HPDE6-E6E7 (cell line): ENCODE measurements at regions not wholly inside any gene's neighbourhood (a gene's known extent, or its start where the extent isn't known, plus 50 kb on each side); places are given as distances from the start of the nearest gene placed in this dataset.

ENCODE experiments used
- DNase-seq: peaks from one replicate; pipeline ENCODE4 v3.0.0; 2011; ENCODE audit warnings: missing footprints; ENCODE audit errors: extremely low spot score

DNA sequence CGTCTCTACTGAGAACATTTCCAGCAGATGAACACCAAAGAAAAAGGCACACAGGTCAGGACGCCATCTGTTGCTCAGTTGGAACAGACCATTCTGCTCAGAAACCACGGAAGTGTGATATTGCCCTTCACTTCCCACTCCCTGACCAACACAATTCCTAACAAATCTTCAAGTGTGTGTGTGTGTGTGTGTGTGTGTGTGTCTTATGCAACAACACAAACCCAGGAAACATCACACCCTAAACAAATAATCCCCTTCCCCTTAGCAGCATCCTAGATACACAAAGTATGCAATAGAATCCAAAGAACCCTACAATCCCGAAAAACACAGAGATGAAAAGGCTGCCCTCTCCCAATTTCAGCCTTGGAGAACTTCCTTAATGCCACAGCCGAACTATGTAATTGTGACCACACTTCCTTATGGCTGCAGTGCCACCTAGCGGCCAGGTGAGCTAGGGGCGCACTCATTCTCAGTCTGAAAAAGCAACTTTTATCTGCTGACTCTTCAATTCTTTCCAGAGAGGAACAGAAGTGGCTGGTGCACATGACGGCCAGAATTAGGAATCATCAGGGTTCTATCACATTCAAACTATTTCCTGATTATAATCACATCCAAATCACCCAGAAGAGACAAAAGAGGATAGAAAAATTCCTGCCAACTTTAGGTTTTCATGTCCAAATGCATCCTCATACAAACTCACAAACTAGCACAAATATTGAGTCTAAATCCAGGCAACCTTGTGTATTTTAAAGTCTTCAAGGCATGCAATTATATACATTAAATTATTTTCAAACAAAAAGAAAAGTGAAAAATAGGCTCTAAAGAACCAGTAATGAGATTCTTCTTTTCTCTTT is 164.9 kb downstream of the DHX15 start:
- peak; percentile 63 for DNase-seq

DNA sequence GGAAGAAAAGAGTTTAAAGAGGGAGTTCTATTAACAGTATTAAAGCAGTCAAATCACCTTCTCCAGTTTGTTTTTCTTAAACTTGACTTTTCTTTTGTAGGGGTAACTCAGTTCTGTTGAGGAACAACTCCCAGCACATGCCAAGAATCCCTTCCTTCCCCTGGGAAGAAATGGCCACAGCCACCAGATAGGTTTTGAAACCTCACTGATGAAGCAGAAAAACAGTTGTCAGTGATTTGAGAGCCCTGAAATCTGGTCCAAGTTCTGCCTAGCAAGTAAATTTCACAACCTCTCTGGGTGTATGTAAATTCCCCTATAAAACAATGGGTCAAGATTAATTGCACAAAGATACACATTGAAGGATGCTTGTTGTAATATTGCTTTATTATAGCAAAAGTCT is 167.1 kb downstream of the DHX15 start:
- DNase-seq: no peak

DNA sequence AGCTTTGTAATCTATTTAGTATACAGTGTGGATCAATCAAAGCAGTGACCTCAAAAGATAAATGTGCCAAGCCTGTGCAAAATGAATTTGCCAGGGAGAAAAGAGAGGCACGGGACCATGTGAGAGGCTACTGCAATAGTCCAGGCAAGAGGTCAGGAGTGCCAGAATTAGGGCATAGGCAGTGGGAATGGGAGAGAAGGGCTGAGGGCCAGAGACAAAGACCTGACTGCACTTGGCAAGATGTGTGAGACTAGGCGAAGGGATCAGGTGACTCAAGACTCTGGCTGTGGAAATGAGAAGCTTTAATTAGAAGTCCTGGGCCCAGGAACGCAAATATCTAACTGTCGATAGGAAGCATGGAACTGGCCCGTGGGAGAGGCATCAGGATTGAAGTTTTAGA is 168.1 kb downstream of the DHX15 start:
- no peak for DNase-seq

DNA sequence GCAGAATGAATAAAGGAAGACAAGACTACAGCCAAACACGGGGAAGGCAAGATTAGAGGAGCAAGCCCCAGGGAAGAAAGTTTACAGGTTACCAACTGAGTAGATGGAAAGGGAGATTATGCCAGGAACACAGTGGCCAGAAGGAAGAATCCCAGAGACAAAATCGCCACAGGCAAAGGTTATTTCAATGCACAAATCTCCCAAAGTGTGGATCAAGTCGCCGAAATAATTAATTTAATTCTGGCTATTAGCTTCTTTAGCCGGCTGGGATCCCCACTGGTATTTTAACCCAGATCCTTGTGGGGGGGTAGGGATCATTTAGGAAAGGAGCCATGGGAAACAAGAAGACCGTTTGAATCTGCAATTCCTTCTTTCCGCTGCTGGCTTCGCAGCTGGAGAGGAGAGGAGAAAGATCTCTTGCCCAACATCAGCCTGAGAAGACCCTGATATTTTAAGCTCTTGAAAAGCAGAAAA is 171.0 kb downstream of the DHX15 start:
- no peak for DNase-seq

DNA sequence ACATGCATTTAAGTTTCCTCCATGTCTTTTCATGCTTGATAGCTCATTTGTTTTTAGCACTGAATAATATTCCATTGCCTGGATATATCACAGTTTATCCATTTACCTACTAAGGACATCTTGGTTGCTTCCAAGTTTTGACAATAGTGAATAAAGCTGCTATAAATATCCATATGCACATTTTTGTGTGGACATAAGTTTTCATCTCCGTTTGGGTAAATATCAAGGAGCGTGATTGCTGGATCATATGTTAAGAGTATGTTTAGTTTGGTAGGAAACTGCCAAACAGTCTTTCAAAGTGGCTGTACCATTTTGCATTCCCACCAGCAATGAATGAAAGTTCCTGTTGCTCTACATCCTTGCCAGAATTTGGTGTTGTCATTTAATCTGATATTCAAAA is 172.5 kb downstream of the DHX15 start:
- DNase-seq: no peak

DNA sequence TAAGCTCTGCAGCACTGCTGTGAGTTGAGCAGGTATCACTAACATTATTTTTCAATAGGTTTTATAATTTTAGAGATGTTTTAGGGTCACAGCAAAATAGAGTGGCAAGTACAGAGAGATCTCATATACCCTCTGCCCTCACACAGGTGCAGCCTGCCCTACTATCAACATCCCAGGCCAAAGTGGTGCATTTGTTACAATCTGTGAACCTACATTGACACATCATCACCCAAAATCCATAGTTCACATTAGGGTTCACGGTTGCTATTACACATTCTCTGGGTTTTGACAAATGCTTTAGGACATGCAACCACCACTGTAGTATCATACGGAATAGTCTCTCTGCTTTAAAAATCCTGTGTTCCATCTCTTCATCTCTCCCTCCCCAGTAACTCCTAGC is 173.1 kb downstream of the DHX15 start:
- DNase-seq: no peak

DNA sequence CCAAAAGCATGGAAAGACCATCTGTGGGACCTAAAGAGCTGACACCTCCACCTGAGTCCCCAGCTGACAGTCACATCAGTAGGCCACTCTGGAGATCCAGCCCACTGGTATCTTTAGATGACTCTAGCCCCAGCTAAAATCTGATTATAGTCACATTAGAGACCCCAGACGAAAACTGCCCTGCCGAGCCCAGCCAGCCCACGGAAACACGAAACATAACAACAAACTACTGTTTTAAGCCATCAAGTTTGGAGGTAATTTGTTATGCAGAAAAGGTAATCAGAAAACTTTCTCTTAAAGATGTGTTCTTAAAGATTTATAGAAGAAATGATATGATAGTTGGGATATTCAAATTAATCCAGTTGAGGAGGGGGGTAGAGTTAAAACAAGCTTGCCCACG is 175.7 kb downstream of the DHX15 start:
- DNase-seq: no peak

DNA sequence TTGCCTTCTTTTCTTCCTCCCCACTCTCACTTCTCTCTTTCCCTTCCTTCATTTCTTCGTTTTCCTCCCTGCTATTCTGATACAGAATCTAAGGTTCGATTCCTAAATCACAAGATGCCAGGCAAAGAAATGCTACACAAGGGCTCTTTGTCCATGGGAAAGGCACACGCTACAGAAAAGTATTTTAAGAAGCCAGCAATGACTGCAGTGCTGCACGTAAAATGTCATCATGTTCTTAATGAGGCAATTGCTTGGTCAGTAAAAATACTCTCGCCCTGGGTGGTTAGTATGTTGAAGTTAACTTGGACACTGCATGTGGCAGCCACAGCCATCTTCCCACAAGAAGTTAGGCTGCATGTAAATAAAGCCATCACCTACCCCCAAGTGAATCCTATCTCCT is 178.4 kb downstream of the DHX15 start:
- no peak for DNase-seq

DNA sequence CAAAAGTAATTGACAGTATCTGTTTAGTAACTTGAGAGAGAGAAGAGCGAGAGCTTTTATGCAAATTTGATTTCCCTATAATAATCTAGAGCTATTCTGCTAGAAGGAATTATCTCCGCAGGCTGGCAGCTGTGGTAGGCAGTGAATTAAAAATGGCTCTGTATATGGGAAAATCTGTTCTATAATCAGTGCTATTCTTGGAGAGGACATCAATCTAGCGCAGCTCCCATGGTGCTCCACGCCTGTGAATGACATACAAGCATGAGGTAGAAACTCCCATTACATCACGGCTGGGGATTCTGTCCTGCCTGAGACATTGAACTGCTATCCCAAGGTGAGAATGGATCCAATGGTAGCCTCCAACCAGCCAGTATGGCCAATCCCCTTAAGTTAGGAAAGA is 179.0 kb downstream of the DHX15 start:
- no peak for DNase-seq

DNA sequence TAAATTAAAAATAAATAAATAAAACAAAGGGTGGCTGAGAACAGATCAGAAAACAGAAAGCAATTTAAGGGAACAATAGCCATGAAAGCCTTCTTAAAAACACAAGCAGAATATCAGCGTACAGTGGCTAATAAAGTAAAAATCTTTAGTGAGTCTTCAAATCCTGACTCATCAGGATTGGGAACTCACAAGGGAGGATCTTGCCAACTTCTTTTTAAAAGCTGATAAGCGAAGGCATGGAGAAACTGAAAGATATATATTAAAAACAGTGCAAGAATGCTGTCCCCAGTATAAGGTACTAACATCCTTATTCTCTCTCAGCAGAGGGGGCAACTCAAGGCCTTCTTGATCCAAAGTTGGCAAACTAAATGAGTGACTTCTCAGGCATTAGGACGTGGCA is 180.1 kb downstream of the DHX15 start:
- no peak for DNase-seq

DNA sequence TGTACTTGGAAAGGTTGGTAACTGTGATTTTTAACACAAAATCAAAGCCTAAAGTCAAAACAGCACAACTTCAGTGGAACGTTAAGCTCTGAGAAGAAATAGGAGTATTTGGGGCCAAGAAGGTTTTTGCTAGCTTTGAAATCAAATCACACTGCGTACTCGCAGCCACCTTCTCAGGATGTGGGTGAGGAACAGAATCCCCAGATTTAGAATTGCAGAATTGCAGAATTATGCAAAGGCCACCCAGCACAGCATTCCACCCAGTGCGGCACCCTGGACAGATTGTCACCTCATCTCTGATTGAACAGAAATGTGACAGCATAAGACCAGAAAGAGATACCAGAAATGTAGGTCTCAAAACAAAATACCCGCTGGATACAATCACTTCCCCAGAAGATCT is 181.1 kb downstream of the DHX15 start:
- no peak for DNase-seq

DNA sequence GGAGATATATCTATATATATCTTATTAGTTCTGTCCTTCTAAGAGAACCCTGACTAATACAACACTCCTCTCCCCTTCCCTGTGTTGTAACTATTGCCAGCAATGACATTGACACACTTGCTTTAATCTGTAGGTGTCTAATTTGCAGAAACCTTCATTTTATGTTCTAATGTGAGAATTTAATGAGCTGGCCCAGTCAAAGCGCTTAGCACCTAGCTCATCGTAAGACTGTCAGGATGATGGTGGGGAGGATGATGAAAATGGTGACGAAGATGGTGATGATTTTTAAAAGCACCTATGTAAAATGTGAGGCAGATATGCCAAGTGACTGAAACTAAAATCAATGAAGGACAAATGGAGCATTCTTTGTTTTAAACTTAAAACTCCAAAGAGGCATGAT is 183.8 kb downstream of the DHX15 start:
- DNase-seq: no peak

DNA sequence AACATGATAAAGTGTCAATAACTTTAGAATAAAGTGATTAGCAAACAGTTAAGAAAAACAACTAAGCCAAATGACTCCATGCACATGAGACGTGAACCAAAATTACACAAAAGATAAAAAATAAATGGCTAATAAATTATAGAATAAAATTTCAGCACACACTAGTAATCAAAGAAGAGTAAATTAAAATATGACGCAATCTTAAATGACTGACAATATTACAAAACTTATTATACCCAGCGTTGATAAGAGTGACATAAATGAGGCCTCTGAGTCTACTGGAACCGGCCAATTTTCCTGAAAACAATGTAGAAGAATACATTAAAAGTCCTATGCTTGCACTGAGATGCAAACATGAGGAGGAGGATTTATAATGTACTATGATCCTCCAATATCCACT is 187.4 kb downstream of the DHX15 start:
- no peak for DNase-seq

DNA sequence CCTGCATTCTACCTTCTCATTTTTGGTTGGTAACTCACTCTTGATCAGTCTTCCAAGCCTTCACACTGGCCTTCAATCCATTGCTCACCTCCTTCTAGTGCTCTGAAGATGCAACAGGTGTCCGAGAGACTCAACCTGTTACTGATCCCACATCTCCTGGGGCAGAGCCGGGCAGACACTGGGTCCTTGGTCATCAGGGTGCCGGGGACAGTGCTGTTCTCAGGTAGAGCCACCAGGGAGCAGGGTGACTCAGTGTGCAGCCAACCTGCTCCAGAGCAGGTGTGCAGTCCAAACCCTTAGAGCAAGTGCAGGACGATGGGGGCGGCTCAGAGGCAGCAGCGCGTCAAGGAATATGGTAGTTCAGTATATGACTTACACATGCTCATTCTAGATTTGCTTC is 188.4 kb downstream of the DHX15 start:
- no peak for DNase-seq

DNA sequence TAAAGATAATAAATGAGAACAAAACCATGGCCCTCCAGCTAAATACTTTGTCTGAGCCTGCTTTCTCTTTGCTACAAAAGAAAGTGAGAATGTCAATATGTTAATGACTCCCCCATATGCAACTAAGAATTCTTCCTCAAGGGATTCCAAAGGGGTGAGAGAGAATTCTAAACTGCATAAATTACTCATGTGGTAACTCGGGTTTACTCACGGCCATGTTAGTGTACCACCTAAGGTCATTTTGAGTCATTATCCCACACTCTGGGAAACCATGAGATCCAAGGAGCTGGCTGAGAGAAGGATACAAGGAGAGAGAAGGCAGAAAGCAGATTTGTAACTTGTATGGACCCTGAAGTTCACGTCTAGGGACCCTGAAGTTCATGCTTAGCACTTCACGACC is 190.3 kb downstream of the DHX15 start:
- DNase-seq: no peak

DNA sequence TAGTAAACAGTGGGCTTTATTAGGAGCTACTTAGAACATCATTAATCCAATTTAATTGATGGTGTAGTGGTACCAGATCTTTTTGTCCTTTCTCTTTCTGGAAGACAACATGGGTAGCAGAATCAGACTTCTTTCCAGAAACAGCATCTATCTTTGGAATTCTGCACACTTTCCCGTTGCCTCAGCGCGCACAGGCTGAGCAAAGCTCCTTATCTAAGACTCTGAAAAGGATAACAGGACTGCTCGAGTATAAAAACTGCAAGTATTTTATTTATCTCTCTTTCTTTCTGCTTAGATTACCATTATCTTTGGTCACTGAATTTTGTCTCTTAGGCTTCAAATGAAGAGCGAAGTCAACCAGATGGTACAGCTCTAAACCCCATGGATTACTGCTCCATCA is 191.7 kb downstream of the DHX15 start:
- no peak for DNase-seq

DNA sequence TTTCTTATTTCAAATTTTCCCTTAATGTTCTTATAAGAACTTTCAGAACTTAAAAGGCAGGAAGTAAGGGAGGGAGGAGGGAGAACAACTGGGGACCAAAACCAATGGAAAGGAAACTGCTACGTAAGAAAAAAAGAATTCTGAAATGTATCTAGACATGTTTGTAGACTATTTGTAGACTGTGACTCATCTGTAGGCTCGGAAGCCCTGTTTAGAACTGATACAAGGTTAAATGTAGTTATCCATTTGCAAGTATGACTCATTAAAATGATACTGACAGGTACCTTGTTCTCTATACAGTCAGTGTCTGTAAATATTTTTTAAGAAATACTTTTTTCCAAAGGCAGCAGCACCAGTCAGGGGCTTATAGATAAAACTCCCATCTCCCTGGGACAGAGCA is 202.0 kb downstream of the DHX15 start:
- peak; percentile 23 for DNase-seq

DNA sequence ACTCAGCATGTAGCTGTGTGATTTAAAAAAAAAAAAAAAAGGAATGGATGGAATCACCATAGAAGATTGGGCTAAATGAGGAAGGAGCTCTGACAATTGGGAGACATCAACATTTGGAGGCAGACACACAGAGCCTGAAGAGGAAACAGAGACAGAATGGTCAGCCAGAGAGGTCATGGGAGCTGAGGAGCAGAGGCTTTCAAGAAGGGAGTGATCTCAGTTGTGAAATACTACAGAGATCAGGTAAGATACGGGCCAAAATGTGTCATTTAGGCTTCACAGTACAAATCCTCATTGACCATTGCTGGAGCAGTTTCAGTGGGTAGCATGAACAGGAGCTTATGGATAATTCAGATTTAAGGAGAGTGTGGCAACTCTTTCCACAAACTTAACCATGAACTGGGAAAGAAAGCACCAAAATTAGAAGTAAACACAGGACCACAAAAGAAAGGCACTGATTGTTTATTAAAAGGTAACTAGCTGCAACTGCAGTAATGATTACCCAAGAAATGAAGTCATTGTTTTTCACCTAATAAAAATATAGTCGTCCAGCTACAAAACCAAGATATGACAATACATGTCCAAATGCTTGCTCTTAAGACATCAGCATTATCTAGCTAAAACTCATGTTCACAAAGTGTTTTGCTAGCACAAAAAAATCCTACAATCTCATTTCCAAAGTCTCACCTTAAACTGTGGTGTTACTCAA is 203.2 kb downstream of the DHX15 start:
- DNase-seq: no peak

DNA sequence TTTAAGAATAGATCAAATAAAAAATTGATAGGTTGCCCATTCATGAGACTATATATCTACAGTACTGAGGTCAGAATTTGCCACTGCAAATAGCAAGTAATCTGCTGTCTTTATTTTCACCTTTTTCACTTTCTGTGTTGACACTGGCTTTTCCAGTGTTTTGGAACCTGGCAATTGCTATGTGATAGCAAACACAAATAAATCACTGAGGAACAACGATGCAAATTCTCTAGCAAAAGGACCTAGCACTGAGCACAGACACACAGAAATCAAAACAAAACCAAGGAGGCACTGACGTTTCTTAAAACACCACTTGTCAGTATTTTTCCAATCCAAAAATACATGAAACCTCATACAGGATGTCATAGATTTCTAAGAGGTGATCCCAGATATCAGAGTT is 210.7 kb downstream of the DHX15 start:
- no peak for DNase-seq

DNA sequence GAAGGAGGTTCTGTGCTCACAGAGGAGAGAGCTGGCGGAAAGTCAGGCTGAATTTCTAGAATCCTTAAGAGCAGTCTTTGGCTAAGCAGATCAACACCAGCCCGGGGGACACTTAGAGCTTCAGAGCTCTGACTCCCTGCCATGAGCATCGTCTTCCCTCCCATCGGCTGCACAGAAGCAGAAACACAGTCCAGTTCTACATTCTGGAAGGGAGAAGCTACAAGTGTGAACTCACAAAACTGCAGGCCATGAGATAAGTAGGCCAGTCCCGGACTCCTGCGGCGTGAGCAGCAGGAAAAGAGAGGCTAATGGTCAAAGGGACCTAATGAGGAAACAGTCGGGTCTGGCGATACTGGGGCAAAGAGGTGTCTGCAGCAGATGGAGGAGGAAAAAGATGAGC is 211.5 kb downstream of the DHX15 start:
- no peak for DNase-seq

DNA sequence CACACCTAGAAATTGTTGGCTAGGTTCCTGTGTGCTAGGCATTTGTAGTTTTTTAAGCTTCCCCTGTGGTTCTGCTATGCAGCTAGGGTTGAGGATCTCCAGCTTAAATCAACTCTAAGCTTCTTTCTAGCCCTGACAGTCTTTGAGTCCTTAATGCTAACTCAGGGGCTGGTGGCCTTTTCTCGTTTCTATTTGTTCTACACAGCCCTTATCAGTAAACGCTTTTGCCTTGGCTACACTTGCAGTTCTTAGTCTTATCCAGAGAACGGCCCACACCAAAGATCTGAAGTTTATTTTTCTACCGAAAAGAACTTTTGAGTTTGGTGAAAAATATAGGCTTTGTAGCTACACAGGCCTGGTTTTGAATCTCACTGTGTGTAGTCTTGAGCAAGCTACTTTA is 212.0 kb downstream of the DHX15 start:
- DNase-seq: no peak

DNA sequence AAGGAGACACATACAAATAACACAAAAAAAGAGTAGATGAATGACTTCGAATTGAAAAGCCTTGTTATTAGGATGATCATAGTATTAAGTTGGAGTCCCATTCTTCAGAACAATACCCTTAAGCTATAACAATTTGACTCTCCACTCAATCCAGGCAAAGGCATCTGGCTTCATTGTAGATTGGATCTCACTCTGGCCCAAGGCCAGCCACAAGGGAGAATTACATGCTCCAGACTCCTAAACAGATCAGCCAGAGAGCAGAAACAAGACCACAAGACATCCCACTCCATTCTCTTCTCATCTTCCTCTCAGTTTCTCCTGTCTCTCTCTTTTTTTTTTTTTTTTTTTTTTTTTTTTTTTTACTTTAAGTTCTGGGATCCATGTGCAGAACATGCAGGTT is 213.9 kb downstream of the DHX15 start:
- DNase-seq: no peak

DNA sequence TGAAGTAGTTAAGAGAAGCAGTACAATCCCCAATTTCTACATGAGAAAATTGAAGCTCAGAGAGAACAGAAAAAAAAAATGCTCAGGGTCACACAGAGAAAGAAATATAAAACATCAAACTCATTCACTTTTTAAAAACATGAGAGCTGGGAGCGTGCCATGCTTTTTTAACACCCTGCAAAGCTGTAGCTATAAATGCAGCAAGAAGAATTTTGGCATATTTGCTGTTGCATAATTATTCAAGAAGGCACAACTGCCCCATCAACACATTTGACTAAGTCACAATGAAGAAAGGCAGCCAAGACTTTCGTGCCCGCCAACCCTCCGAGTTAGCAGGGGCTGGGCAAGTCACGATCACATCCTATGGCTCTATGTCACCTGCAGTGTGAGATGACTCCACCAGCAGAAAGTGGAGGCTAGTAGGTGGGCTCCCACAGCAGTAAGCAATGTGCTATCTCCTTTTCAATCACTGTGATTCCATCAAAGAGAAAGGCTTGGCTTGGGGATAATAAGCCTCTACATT is 214.8 kb downstream of the DHX15 start:
- no peak for DNase-seq
